NT2/D1 (cell line): ENCODE measurements at regions not wholly inside any gene's neighbourhood (a gene's known extent, or its start where the extent isn't known, plus 50 kb on each side); places are given as distances from the start of the nearest gene placed in this dataset.
"Not testable (repeated sequence)": the region's sequence is repeated elsewhere in the genome, so short reads cannot be mapped to it uniquely, and the experiment has no call there.

Experiments used
- DNase-seq: peaks from one replicate; pipeline ENCODE4 v3.0.0-alpha.2; 2011; ENCODE audit warnings: low read depth, low spot score
- H3K27me3 ChIP-seq: 2 replicates; pipeline ENCODE4 v1.6.0; 2011; ENCODE audit warnings: mild to moderate bottlenecking; ENCODE audit not compliant: insufficient read length, insufficient read depth
- H3K36me3 ChIP-seq: 2 replicates; pipeline ENCODE4 v1.6.1; 2011; ENCODE audit warnings: mild to moderate bottlenecking, low read length, mixed read lengths; ENCODE audit not compliant: insufficient read depth, insufficient read length
- H3K4me1 ChIP-seq: 2 replicates; pipeline ENCODE4 v1.5.1; 2011; ENCODE audit not compliant: insufficient read depth, insufficient read length
- H3K4me3 ChIP-seq: 2 replicates; pipeline ENCODE4 v1.5.1; 2011; ENCODE audit warnings: low read depth; ENCODE audit not compliant: insufficient read length
- H3K9ac ChIP-seq: 2 replicates; pipeline ENCODE4 v1.6.0; 2011; ENCODE audit warnings: low read depth; ENCODE audit not compliant: insufficient read length
- H3K9me3 ChIP-seq: 2 replicates; pipeline ENCODE4 v1.5.1; 2011; ENCODE audit warnings: mild to moderate bottlenecking, low read length; ENCODE audit not compliant: insufficient read depth
- SUZ12 ChIP-seq: IDR thresholded peaks from 2 replicates; pipeline ENCODE4 v1.6.1; 2011; ENCODE audit not compliant: insufficient read length, insufficient read depth; ENCODE audit errors: extremely low read depth
- YY1 ChIP-seq: IDR thresholded peaks from 2 replicates; pipeline ENCODE4 v1.6.1; 2011; ENCODE audit not compliant: insufficient read length, insufficient read depth
- ZNF274 ChIP-seq: IDR thresholded peaks from 2 replicates; pipeline ENCODE4 v1.6.1; 2011; ENCODE audit warnings: mild to moderate bottlenecking, low read depth, low read length

DNA sequence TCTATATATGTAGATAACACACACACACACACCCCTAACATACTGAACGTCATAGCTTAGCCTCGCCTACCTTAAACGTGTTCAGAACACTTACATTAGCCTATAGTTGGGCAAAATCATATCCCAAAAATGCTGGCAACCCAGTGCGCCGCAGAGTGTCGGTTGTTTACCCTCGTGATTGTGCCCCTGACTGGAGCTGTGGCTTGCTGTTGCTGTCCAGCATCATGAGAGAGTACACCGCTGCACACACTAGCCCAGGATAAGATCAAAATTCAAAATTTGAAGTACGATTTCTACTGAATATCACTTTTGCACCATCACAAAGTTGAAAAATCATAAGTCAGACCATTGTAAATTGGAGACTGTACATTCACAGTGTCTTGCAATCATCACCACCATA is 73.1 kb upstream of the COG2 start:
- H3K9ac ChIP-seq = no peak overlapping the region
- no peaks in the 10 kb centered on the region for H3K36me3 ChIP-seq
- H3K9me3 ChIP-seq = no peaks in the 10 kb centered on the region
- no peak overlapping the region for H3K4me3 ChIP-seq
- TF ChIP-seq ZNF274 (no peak), YY1 (no peak), SUZ12 (no peak)
- no peak for DNase-seq
- H3K27me3 ChIP-seq = no peaks in the 10 kb centered on the region
- no peaks in the 10 kb centered on the region for H3K4me1 ChIP-seq

DNA sequence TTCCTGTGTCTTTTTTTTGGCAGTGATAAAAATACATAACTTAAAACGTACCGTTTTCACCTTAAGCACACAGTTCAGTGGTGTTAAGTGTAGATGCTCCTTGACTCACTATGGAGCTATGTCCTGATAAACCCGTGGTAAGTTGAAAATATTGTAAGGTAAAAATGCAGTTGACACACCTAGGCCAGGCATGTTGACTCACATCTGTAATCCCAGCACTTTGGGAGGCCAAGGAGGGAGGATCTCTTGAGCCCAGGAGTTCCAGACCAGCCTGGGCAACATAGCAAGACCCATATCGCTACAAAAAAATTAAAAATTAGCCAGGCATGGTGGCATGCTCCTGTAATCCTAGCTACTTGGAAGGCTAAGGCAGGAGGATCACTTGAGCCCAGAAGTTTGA is 73.6 kb upstream of the COG2 start:
- H3K4me1 ChIP-seq = no peaks in the 10 kb centered on the region
- no peaks in the 10 kb centered on the region for H3K9me3 ChIP-seq
- no peak for DNase-seq
- TF ChIP-seq SUZ12 (no peak), ZNF274 (no peak), YY1 (no peak)
- H3K36me3 ChIP-seq = no peaks in the 10 kb centered on the region
- H3K27me3 ChIP-seq = no peaks in the 10 kb centered on the region
- no peak overlapping the region for H3K9ac ChIP-seq
- no peak overlapping the region for H3K4me3 ChIP-seq

DNA sequence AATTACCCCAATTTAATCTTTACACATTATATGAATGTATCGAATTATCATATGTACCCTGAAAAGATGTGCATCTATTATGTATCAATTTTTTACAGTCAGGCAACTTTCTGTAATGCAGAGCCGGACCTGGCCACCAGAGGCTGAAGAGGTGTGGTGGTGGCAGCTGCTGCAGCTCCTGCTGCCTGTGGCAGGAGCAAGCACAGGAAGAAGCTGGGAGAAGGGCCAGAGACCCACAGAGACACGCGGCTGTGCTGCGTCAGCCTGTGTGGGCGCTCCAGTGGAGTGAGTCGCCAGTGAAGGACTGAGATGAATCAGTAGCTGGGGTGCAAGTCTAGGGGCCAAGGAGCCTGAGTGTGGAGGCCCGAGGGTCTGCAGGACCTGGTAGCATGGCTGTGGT is 74.3 kb upstream of the COG2 start:
- DNase-seq = peak; percentile 23
- no peaks in the 10 kb centered on the region for H3K4me1 ChIP-seq
- no peaks in the 10 kb centered on the region for H3K36me3 ChIP-seq
- TF ChIP-seq ZNF274 (no peak), YY1 (no peak), SUZ12 (no peak)
- H3K9me3 ChIP-seq = no peaks in the 10 kb centered on the region
- H3K4me3 ChIP-seq = no peak overlapping the region
- no peak overlapping the region for H3K9ac ChIP-seq
- no peaks in the 10 kb centered on the region for H3K27me3 ChIP-seq

DNA sequence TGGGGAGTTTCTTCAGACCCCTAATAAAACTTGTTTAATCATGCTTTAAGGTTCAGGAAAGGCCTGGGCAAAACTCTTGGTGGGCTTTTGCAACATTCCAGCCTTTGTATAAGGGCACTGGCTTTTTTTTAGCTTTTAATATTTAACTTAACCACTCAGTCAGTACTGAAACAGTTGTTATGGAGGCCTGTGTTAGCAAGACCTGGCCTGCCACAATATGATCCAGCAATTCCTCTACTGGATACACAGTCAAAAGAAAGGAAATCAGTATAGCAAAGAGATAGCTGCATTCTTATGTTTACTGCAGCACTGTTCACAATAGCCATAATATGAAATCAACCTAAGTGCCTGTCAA is 75.1 kb upstream of the COG2 start:
- Histone ChIP-seq H3K4me3 (no peak overlapping the region), H3K9me3 (no peaks in the 10 kb centered on the region), H3K9ac (no peak overlapping the region), H3K36me3 (no peaks in the 10 kb centered on the region), H3K4me1 (no peaks in the 10 kb centered on the region), H3K27me3 (no peaks in the 10 kb centered on the region)
- no peak for DNase-seq
- no peak for TF ChIP-seq ZNF274
- TF ChIP-seq YY1 = no peak
- TF ChIP-seq SUZ12 = no peak

DNA sequence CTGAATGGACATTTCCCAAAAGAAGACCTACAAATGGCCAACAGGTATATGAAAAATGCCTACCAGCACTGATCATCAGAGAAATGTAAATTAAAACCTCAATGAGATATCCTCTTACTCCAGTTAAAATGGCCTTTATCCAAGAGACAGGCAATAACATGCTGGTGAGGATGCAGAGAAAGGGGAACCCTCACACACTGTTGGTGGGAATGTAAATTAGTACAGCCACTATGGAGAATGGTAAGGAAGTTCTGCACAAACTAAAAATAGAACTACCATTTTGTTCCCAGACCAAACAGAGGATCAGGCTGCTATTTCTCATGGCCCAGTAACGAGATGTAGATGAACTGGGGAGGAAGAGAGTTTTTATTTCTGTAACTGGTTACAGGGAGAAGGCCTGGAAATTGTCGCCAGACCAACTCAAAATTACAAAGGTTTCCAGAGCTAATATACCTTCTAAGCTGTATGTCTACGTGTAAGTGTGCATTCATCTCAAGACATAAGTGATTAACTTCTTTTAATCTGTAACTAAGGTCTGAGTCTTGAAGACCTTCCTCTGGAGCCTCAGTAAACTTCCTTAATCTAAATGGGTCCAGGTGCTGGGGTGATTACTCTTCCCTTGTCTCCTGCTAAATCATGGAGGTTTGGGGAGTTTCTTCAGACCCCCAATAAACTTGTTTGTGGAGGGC is 75.6 kb upstream of the COG2 start:
- H3K9ac ChIP-seq, H3K4me1 ChIP-seq, H3K4me3 ChIP-seq, H3K9me3 ChIP-seq, DNase-seq, H3K36me3 ChIP-seq, H3K27me3 ChIP-seq: not testable (repeated sequence)

DNA sequence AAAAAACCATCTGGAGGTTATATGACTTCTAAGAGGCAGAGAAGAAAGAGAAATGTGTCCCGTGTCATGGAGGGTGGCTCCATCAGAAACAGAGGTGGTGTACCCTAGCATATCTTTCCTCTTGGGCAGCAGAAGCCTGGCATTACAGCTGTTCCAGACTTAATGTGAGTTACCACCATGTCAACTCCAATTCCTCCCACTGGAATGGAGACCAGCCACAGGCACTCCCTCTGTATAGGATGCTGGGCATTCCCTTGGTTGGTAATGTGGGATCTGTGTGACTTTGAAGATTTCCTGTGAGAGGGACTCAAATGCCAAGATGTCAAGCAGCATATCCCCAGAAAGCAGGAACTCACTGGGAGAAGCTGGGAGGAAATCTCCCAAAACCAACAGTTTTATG is 77.1 kb upstream of the COG2 start:
- no peaks in the 10 kb centered on the region for H3K27me3 ChIP-seq
- H3K9me3 ChIP-seq = no peaks in the 10 kb centered on the region
- no peaks in the 10 kb centered on the region for H3K4me1 ChIP-seq
- H3K36me3 ChIP-seq = no peaks in the 10 kb centered on the region
- TF ChIP-seq SUZ12 (no peak), ZNF274 (no peak), YY1 (no peak)
- no peak for DNase-seq
- no peak overlapping the region for H3K4me3 ChIP-seq
- H3K9ac ChIP-seq = no peak overlapping the region

DNA sequence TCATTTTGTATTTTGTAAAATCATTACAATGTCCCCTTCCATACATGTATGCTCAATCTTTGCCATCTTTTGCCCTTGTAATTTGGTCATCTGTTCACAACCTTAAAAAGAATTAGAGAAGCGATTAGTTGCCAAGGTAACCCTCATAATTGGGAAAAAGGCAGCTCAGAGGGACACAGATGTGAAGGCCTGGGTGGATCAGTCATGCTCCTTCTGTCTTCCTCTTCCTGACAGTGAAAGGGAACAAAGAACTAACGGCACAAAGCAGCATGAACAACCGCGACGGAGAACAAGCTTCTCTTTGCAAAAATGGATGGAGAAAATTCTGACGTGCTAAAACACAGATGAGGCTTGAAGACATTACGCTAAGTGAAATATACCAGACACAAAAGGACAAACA is 78.7 kb upstream of the COG2 start:
- Histone ChIP-seq H3K4me1 (no peaks in the 10 kb centered on the region), H3K9ac (no peak overlapping the region), H3K27me3 (no peaks in the 10 kb centered on the region), H3K4me3 (no peak overlapping the region), H3K36me3 (no peaks in the 10 kb centered on the region), H3K9me3 (no peaks in the 10 kb centered on the region)
- TF ChIP-seq ZNF274 = no peak
- no peak for TF ChIP-seq SUZ12
- no peak for TF ChIP-seq YY1
- DNase-seq = no peak

DNA sequence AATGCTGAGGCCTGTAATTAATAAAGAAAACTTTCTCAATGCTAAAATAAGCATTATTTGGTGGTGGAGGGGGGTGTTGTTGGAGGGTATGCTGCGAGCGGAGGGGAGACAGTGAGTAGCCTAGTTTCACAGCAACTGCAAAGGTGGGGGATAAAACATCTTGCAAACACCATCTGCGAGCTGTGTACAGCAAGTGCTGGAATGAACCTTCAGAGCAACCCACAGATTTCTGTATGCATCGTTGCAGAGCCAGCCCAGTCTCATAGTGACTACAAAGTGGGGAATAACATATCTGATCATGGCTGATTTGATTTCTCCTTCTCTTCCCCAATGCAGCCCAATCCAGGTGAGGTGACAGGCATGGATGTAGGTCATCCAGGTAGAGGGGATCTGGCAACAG is 80.7 kb upstream of the COG2 start:
- TF ChIP-seq YY1 = no peak
- H3K27me3 ChIP-seq = no peaks in the 10 kb centered on the region

More for the DNA sequence above, 80.7 kb upstream of the COG2 start:
- Histone ChIP-seq H3K9ac (no peak overlapping the region), H3K4me3 (no peak overlapping the region), H3K36me3 (no peaks in the 10 kb centered on the region), H3K9me3 (no peaks in the 10 kb centered on the region), H3K4me1 (no peaks in the 10 kb centered on the region)
- DNase-seq = no peak
